ENCODE measurements at regions not wholly inside any gene's neighbourhood (a gene's known extent, or its start where the extent isn't known, plus 50 kb on each side); places are given as distances from the start of the nearest gene placed in this dataset.
"Not testable (repeated sequence)": the region's sequence is repeated elsewhere in the genome, so short reads cannot be mapped to it uniquely, and the experiment has no call there.

GRCh38 chrX:151085207-151085606 is 91.2 kb upstream of the GPR50 start:
- DNase-seq = no peak
- no peaks in the 10 kb centered on the region for H3K9me3 ChIP-seq
- H3K4me1 ChIP-seq = no peaks in the 10 kb centered on the region
- H3K36me3 ChIP-seq = no peaks in the 10 kb centered on the region
- H3K27me3 ChIP-seq = no peaks in the 10 kb centered on the region
- no peak overlapping the region for H3K4me3 ChIP-seq
- H3K27ac ChIP-seq = no peak overlapping the region
- TF ChIP-seq, protein P1, sequence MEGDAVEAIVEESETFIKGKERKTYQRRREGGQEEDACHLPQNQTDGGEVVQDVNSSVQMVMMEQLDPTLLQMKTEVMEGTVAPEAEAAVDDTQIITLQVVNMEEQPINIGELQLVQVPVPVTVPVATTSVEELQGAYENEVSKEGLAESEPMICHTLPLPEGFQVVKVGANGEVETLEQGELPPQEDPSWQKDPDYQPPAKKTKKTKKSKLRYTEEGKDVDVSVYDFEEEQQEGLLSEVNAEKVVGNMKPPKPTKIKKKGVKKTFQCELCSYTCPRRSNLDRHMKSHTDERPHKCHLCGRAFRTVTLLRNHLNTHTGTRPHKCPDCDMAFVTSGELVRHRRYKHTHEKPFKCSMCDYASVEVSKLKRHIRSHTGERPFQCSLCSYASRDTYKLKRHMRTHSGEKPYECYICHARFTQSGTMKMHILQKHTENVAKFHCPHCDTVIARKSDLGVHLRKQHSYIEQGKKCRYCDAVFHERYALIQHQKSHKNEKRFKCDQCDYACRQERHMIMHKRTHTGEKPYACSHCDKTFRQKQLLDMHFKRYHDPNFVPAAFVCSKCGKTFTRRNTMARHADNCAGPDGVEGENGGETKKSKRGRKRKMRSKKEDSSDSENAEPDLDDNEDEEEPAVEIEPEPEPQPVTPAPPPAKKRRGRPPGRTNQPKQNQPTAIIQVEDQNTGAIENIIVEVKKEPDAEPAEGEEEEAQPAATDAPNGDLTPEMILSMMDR (IDR thresholded peaks at IDR 0.05) = no peak
- TF ChIP-seq POLR2A (IDR thresholded peaks at IDR 0.05) = no peak

GRCh38 chrX:151088221-151088620 is 88.2 kb upstream of the GPR50 start:
- no peak for DNase-seq
- Histone ChIP-seq H3K27ac (no peak overlapping the region), H3K36me3 (no peaks in the 10 kb centered on the region), H3K4me1 (no peaks in the 10 kb centered on the region), H3K27me3 (no peaks in the 10 kb centered on the region), H3K9me3 (no peaks in the 10 kb centered on the region), H3K4me3 (no peak overlapping the region)
- no peak for TF ChIP-seq POLR2A (IDR thresholded peaks at IDR 0.05)
- TF ChIP-seq, protein P1 (IDR thresholded peaks at IDR 0.05) = no peak

- H3K36me3 ChIP-seq = no peaks in the 10 kb centered on the region
- TF ChIP-seq, protein P1 (IDR thresholded peaks at IDR 0.05) = no peak
- no peak for TF ChIP-seq POLR2A (IDR thresholded peaks at IDR 0.05)
- no peak overlapping the region for H3K27ac ChIP-seq
- no peak for DNase-seq
- H3K4me1 ChIP-seq = no peaks in the 10 kb centered on the region
- no peaks in the 10 kb centered on the region for H3K27me3 ChIP-seq
- H3K9me3 ChIP-seq = no peaks in the 10 kb centered on the region
- no peak overlapping the region for H3K4me3 ChIP-seq
These were observed 77.4 kb upstream of the GPR50 start for GRCh38 chrX:151099001-151099400.

DNA sequence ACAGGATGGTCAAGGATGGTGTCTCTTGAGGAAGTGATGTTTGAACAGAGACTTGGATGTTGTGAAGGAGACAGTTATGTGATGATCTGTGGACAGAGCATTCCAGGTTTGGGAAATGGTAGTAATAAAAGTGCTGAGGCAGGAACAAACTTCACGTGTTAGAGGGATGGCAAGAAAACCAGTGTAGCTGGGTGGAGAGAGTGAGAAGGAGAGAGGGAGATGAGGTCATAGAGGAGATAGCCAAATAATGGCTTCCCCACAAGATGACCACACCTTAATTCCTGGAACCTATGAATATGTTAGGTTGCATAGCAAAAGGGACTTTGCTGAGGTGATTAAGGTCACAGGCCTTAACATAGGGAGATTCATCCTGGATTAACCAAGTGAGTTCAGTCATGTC is 75.6 kb upstream of the GPR50 start:
- no peak overlapping the region for H3K27ac ChIP-seq
- TF ChIP-seq POLR2A (IDR thresholded peaks at IDR 0.05) = no peak
- TF ChIP-seq, protein P1 (IDR thresholded peaks at IDR 0.05) = no peak
- DNase-seq = no peak
- no peaks in the 10 kb centered on the region for H3K9me3 ChIP-seq
- H3K27me3 ChIP-seq = no peaks in the 10 kb centered on the region
- H3K4me3 ChIP-seq = no peak overlapping the region
- H3K36me3 ChIP-seq = no peaks in the 10 kb centered on the region
- H3K4me1 ChIP-seq = no peaks in the 10 kb centered on the region

GRCh38 chrX:151113200-151113599 is 63.2 kb upstream of the GPR50 start:
- H3K36me3 ChIP-seq, H3K4me1 ChIP-seq, H3K9me3 ChIP-seq, H3K27ac ChIP-seq, H3K4me3 ChIP-seq, DNase-seq, H3K27me3 ChIP-seq: not testable (repeated sequence)

Data from Peyer's patch (tissue), 4 donors.